ENCODE measurements at regions not wholly inside any gene's neighbourhood (a gene's known extent, or its start where the extent isn't known, plus 50 kb on each side); places are given as distances from the start of the nearest gene placed in this dataset.

GRCh38 chr5:130815246-130815645 is 349.8 kb downstream of the HINT1 start (continued):
- TF ChIP-seq MAX (IDR thresholded peaks at IDR 0.05; ENCODE audit: low read depth, low read length) = no peak

GRCh38 chr5:130808691-130809090 is 356.4 kb downstream of the HINT1 start:
- no peak overlapping the region for H3K27ac ChIP-seq (ENCODE audit: control insufficient read depth, insufficient read depth)
- intact Hi-C loops (cut with micrococcal nuclease; ENCODE audit: unreplicated experiment) = no loop called here
- RAD21 ChIA-PET (ENCODE audit: unreplicated experiment) = no interaction called here
- H3K4me3 ChIP-seq = no peak overlapping the region
- FAIRE-seq (no peak), DNase-seq (ENCODE audit: low read depth, low spot score) (no peak), ATAC-seq (no peak)
- H3K4me2 ChIP-seq (ENCODE audit: control insufficient read depth, insufficient read depth) = no peak overlapping the region
- no peaks in the 10 kb centered on the region for H4K20me1 ChIP-seq (ENCODE audit: control insufficient read depth, insufficient read depth)
- no peak overlapping the region for H3K9ac ChIP-seq (ENCODE audit: control insufficient read depth, insufficient read depth, low read length)
- no peaks in the 10 kb centered on the region for H3K36me3 ChIP-seq (ENCODE audit: control insufficient read depth in 2 of 2, insufficient read depth in 2 of 2, low read length in 1 of 2)
- POLR2A ChIA-PET = no interaction called here
- SMC1A ChIA-PET (ENCODE audit: uncharacterized antibody, unreplicated experiment) = no interaction called here
- WGBS (ENCODE audit: insufficient coverage, insufficient replicate concordance, low lambda C conversion rate, missing lambda C conversion rate) = 24% methylated on average over 4 of the region's 4 CpGs
- no TSS peak for BruUV-seq (replicated peaks)
- CTCF ChIA-PET = no interaction called here
- H2AFZ ChIP-seq (ENCODE audit: control insufficient read depth, low read depth, low read length) = no peak overlapping the region
- no peaks in the 10 kb centered on the region for H3K9me3 ChIP-seq (replicated peaks; ENCODE audit: control insufficient read depth, insufficient read depth, low read length)
- H3K27me3 ChIP-seq (replicated peaks in 1 of 2; ENCODE audit: control insufficient read depth in 2 of 2, insufficient read depth in 2 of 2, low read length in 1 of 2) = no peaks in the 10 kb centered on the region
- H3K4me1 ChIP-seq (ENCODE audit: control insufficient read depth, insufficient read depth, low read length) = no peaks in the 10 kb centered on the region
- no peaks in the 10 kb centered on the region for H3K79me2 ChIP-seq (ENCODE audit: control insufficient read depth, insufficient read depth, low read length)
- in situ Hi-C loops (cut with MboI) = no loop called here
- TF ChIP-seq BHLHE40 (IDR thresholded peaks at IDR 0.05; ENCODE audit: borderline replicate concordance in 1 of 2, low read depth in 2 of 2, low read length in 1 of 2) (no peak), KLF5 (IDR thresholded peaks at IDR 0.05; ENCODE audit: partially characterized antibody) (no peak), RCOR1 (conservative IDR thresholded peaks at IDR 0.05; ENCODE audit: low read depth, low read length) (no peak), E2F8 (IDR thresholded peaks at IDR 0.05; ENCODE audit: low read depth, partially characterized antibody) (no peak), NFIC (IDR thresholded peaks at IDR 0.05; ENCODE audit: low read depth, low read length) (no peak), ZBTB4 (CRISPR knock-in tag; IDR thresholded peaks at IDR 0.05) (no peak), CBX3 (IDR thresholded peaks at IDR 0.05; ENCODE audit: borderline replicate concordance, low read depth) (no peak), MYB (IDR thresholded peaks at IDR 0.05; ENCODE audit: borderline replicate concordance, low read depth, low read length) (no peak), ASH2L (IDR thresholded peaks at IDR 0.05; ENCODE audit: borderline replicate concordance, low read depth) (no peak), SKIL (IDR thresholded peaks at IDR 0.05; ENCODE audit: low read depth, poor library complexity, severe bottlenecking) (no peak), SP1 (IDR thresholded peaks at IDR 0.05; ENCODE audit: low read depth, low read length) (no peak), YBX1 (IDR thresholded peaks at IDR 0.05) (no peak), NR2C2 (IDR thresholded peaks at IDR 0.05; ENCODE audit: borderline replicate concordance, control insufficient read depth, insufficient read length, low read depth) (no peak), NR2F1 (conservative IDR thresholded peaks at IDR 0.05) (no peak)
